ENCODE measurements at regions not wholly inside any gene's neighbourhood (a gene's known extent, or its start where the extent isn't known, plus 50 kb on each side); places are given as distances from the start of the nearest gene placed in this dataset.

DNA sequence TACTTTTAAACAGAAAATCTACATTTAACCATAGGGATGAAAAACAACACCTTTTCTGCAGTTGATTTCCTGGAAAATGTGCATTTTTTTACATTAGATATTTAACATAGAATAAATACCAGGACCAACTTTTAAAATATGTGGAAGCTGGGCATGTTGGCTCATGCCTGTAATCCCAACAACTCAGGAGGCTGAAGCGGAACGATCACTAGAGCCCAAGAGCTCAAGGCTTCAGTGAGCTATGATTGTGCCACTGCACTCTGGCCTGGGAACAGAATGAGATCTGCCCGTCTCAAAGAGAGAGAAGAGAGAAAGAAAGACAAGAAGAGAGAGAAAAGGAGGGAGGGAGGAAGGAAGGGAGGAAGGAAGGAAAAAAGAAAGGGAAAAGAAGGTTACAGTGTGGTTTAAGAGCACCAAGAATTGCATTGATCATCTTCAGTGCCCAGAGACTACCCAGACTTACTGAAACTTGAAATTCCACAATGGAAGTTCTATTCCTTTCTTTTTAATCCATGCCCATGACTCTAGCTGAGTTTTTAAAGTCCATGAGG, 189.4 kb upstream of the ARID1B start:
- no peak for TF ChIP-seq CTCF (conservative IDR thresholded peaks at IDR 0.05; ENCODE audit: low read depth, low read length)
- TF ChIP-seq POLR2A (IDR thresholded peaks at IDR 0.05; ENCODE audit: low read depth, low read length), result no peak
- no peak for TF ChIP-seq MAFK (IDR thresholded peaks at IDR 0.05; ENCODE audit: low read depth, low read length)
- no peak for TF ChIP-seq RFX5 (IDR thresholded peaks at IDR 0.05; ENCODE audit: low read depth, low read length)
- no peak for TF ChIP-seq MXI1 (IDR thresholded peaks at IDR 0.05; ENCODE audit: borderline replicate concordance, low read depth, low read length)
